Osteocyte (in vitro differentiated cells): ENCODE measurements at regions not wholly inside any gene's neighbourhood (a gene's known extent, or its start where the extent isn't known, plus 50 kb on each side); places are given as distances from the start of the nearest gene placed in this dataset.

Experiments
- DNase-seq: peaks from one replicate; pipeline ENCODE4 v3.0.0; 2021; ENCODE audit warnings: mixed read lengths; ENCODE audit not compliant: unreplicated experiment; ENCODE audit errors: extremely low spot score
- H3K27ac Mint-ChIP-seq: one replicate; pipeline ENCODE4 v1.8.0; 2021; ENCODE audit warnings: mild to moderate bottlenecking, mixed read lengths; ENCODE audit not compliant: unreplicated experiment
- H3K27me3 Mint-ChIP-seq: one replicate; pipeline ENCODE4 v1.8.0; 2021; ENCODE audit warnings: mixed read lengths; ENCODE audit not compliant: unreplicated experiment
- H3K36me3 Mint-ChIP-seq: one replicate; pipeline ENCODE4 v1.8.0; 2021; ENCODE audit warnings: mixed read lengths; ENCODE audit not compliant: unreplicated experiment
- H3K4me1 Mint-ChIP-seq: one replicate; pipeline ENCODE4 v1.8.0; 2021; ENCODE audit warnings: mixed read lengths; ENCODE audit not compliant: unreplicated experiment
- H3K4me3 Mint-ChIP-seq: one replicate; pipeline ENCODE4 v1.8.0; 2021; ENCODE audit warnings: mild to moderate bottlenecking, moderate library complexity, mixed read lengths; ENCODE audit not compliant: unreplicated experiment
- H3K9me3 Mint-ChIP-seq: one replicate; pipeline ENCODE4 v1.8.0; 2021; ENCODE audit warnings: mixed read lengths; ENCODE audit not compliant: unreplicated experiment
- CTCF ChIP-seq: fragments of 200-600 bp; sonication (generic); IDR thresholded peaks from 2 replicates; pipeline ENCODE4 v1.5.0; 2021; ENCODE audit warnings: antibody characterized with exemption, mild to moderate bottlenecking, moderate library complexity

DNA sequence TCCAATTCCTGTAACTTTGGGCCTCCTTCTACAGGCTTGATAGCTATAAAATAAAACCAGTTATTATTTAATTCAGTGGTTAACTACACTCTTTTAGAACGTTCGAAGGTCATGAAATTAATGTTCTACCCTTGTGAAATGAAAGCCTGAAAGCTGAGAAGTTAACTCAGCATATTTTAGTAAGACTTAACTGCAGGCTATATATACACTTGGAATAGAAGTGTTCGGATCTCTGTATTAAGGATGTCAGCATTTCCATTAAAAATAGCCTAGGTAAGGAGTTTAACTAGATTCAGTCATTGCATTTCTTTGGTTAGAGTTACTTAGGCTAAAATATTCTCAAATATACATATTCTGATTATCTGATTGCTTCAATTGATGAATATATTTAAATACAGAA, 229.2 kb downstream of the MRPS30 start:
- DNase-seq, result no peak
- Mint-ChIP-seq H3K27me3 (no peaks in the 10 kb centered on the region), H3K4me1 (no peaks in the 10 kb centered on the region), H3K36me3 (no peaks in the 10 kb centered on the region), H3K27ac (no peak overlapping the region), H3K4me3 (no peak overlapping the region), H3K9me3 (no peaks in the 10 kb centered on the region)
- TF ChIP-seq CTCF, result no peak

- Mint-ChIP-seq H3K9me3 (no peaks in the 10 kb centered on the region), H3K27ac (no peak overlapping the region), H3K36me3 (no peaks in the 10 kb centered on the region), H3K4me1 (no peaks in the 10 kb centered on the region), H3K4me3 (no peak overlapping the region), H3K27me3 (no peaks in the 10 kb centered on the region)
- TF ChIP-seq CTCF, result peak; percentile 69
- DNase-seq, result no peak
These were observed 229.7 kb downstream of the MRPS30 start for GRCh38 chr5:45038366-45038987.

DNA sequence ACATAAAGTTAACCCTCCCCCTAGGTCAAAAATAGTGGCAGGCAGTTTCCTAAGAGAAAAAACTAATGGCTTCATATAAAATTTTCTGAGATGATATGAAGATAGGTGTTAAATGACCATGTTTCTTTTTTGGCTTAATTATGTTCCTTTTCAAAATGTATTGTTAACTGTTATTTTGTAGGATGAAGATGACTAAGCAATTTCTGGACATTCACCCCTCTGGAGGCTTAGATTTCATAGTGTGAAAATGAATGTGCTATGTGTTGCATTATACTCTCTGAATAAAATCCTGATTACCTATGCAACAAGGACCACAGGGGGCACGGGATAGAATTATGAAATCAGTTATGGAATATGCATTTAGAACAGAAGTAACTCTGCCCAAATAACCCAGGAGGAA, 233.5 kb downstream of the MRPS30 start:
- Mint-ChIP-seq H3K27ac (no peak overlapping the region), H3K36me3 (no peaks in the 10 kb centered on the region), H3K4me3 (no peak overlapping the region), H3K27me3 (no peaks in the 10 kb centered on the region), H3K9me3 (no peaks in the 10 kb centered on the region), H3K4me1 (no peaks in the 10 kb centered on the region)
- TF ChIP-seq CTCF, result no peak
- DNase-seq, result no peak

- Mint-ChIP-seq H3K27me3 (no peaks in the 10 kb centered on the region), H3K36me3 (no peaks in the 10 kb centered on the region), H3K4me1 (no peaks in the 10 kb centered on the region), H3K9me3 (no peaks in the 10 kb centered on the region), H3K27ac (no peak overlapping the region), H3K4me3 (no peak overlapping the region)
- no peak for DNase-seq
- TF ChIP-seq CTCF, result no peak
These were observed 248.8 kb downstream of the MRPS30 start for GRCh38 chr5:45057564-45057963.

- no peak overlapping the region for H3K27ac Mint-ChIP-seq
- TF ChIP-seq CTCF, result no peak
- no peaks in the 10 kb centered on the region for H3K27me3 Mint-ChIP-seq
- no peaks in the 10 kb centered on the region for H3K36me3 Mint-ChIP-seq
- no peaks in the 10 kb centered on the region for H3K4me1 Mint-ChIP-seq
- no peaks in the 10 kb centered on the region for H3K9me3 Mint-ChIP-seq
- no peak overlapping the region for H3K4me3 Mint-ChIP-seq
- DNase-seq, result no peak
These were observed 252.0 kb downstream of the MRPS30 start for GRCh38 chr5:45060724-45061123.
